ENCODE measurements at regions not wholly inside any gene's neighbourhood (a gene's known extent, or its start where the extent isn't known, plus 50 kb on each side); places are given as distances from the start of the nearest gene placed in this dataset.
"Not testable (repeated sequence)": the region's sequence is repeated elsewhere in the genome, so short reads cannot be mapped to it uniquely, and the experiment has no call there.

GRCh38 chr7:131935180-131935579, 378.8 kb upstream of the PODXL start:
- no peak for DNase-seq (ENCODE audit: low read depth)

GRCh38 chr7:131934452-131934851, 378.0 kb upstream of the PODXL start:
- DNase-seq (ENCODE audit: low read depth) = no peak

- no peak for DNase-seq (ENCODE audit: low read depth)
These were observed 377.4 kb upstream of the PODXL start for GRCh38 chr7:131933751-131934289.

DNA sequence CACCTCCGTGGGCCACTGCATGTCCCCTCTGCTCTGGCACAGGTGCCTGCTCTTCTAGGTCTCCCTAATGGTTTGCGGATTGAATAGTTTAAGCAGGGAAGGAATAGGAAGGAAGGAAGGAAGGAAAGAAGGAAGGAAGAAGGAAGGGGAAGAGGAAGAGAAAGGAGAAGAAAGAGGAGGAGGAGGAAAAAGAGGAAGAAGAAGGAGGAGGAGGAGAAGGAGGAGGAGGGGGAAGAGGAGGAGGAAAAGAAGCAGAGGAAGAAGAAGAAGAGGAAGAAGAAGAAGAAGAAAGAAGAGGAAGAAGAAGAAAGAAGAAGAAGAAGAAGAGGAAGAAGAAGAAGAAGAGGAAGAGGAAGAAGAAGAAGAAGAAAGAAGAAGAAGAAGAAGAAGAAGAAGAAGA, 376.8 kb upstream of the PODXL start:
- DNase-seq (ENCODE audit: low read depth) = not testable (repeated sequence)

DNA sequence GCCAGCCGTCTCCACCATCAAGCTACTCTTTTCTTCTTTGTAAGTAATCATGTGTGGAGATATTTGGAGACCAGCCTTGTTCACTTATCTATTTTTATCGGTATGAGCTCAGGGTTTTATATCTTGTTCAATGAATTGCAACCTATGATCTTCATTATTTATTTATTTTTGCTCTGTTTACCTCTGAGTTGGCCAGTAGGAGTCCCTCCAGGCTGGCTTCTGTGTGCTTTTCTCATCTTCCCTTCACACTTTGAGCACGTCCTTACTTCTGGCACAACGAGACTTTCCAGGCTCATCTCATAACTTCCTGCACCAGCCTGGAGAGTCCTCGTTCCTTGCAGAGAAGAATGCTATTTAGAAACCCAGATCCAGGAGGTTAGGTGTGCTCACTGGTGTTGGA, 375.8 kb upstream of the PODXL start:
- no peak for DNase-seq (ENCODE audit: low read depth)

GRCh38 chr7:131931370-131931769, 374.9 kb upstream of the PODXL start:
- no peak for DNase-seq (ENCODE audit: low read depth)

GRCh38 chr7:131929632-131930031, 373.2 kb upstream of the PODXL start:
- DNase-seq (ENCODE audit: low read depth) = no peak

DNA sequence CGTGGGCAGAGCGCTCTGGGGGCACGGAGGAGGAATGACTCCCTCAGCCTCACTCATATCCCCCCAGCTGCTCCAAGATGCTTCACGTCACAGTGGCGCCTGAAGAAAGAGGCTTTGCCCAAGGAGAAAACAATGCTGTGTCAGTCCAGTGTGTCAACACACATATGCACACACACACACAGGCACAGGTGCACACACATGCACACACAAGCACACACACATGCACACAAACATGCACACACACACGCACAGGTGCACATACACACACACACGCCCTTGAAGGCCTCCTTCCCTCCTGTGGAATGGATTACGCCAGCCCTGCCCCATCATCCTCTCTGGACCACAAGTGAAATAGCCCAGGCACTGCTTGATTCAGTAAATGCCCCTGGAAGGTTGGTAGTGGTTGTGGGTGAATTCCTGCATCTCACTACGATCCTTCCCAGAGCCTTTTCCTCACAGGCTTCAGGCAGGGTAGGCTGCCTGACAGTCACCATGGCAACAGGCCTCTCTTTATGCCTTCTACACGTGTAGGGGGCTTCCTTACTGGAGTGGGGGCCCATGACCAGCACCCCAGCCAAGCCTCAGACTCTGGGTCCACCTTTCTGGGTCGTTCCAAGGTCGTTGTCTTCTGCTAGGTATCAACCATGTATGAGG, 371.5 kb upstream of the PODXL start:
- no peak for DNase-seq (ENCODE audit: low read depth)

DNA sequence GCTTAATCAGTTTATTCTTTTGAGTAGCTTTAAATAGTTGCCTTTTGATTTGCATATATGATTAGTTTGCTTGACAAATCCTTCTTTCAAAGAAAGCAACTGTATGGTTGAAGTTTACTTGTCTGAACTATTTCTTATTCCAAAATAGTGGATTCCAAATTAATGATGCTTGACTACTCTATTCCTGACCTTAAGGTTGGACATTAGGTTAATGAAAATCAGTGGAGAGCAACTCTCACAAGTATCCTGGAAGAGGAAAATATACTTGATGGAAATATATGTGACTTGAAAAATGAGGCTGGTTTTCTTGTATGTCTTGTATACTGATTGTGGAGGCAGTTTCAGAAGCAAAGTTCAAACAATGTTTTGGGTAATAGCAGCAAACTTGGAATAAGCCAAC, 369.2 kb upstream of the PODXL start:
- DNase-seq (ENCODE audit: low read depth) = no peak

DNA sequence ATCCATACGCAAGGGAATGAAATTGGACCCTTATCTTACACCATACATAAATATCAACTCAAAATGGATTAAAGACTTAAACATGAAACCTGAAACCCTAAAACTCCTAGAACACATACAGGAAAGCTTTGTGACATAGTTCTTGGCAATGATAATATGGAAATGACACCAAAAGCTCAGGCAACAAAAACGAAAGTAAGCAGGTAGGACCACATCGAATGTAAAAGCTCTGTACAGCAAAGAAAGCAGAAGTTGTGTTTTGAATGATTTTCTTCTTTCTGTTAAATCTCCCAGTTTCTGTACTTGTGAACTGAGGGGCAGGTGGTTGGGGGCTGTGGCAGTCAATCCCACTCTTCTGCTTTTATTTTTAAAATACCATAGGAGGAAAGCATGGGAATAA, 368.4 kb upstream of the PODXL start:
- no peak for DNase-seq (ENCODE audit: low read depth)

GRCh38 chr7:131922948-131923347, 366.5 kb upstream of the PODXL start:
- DNase-seq (ENCODE audit: low read depth) = not testable (repeated sequence)

- no peak for DNase-seq (ENCODE audit: low read depth)
These were observed 364.6 kb upstream of the PODXL start for GRCh38 chr7:131921016-131921415.

- DNase-seq (ENCODE audit: low read depth) = no peak
These were observed 363.7 kb upstream of the PODXL start for GRCh38 chr7:131919920-131920709.

DNA sequence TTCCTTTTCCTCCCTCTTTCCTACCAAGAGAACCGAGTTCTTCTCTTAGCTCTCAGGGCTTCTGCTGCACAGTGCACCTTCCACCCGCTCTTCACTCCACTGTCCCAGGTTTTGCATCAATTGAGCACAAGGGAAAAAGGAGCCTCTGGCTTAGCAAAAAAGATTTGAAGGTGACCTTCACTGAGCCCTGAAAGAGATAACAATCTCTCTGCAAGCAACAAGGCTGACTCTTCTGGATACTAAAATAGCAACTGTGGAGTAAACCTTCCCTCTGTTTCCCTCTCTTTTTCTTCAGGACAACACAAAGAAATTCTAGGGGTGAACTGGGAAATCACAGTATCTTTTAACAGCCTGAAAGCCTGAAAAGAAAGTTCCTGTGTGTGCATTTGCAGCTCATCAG, 354.7 kb upstream of the PODXL start:
- no peak for DNase-seq (ENCODE audit: low read depth)

- DNase-seq (ENCODE audit: low read depth) = no peak
These were observed 352.8 kb upstream of the PODXL start for GRCh38 chr7:131909151-131909768.

- DNase-seq (ENCODE audit: low read depth) = no peak
These were observed 352.3 kb upstream of the PODXL start for GRCh38 chr7:131908714-131909113.

DNA sequence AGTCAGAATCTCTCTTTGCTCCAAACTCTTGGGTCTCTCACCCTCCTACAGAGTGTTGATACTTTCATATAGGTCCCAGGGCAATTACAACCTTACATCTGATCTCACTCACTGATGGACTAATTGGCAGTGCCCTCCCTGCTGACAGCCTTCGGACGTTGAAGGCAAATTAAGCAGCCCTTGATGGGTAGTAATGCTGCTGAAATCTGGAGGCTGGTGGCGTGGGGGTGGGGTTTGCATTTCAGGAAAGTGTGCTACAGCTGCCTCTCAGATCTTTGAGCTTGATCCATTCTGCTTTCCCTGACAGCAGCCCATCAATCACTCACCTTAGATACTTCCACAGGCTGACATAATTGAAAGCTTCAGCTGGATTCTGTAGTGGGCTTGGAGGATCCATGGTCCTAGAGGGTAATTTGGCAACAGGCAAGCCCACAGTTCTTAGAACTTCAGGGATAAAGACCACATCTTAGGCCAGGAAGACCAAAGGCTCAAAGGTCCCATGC, 349.1 kb upstream of the PODXL start:
- DNase-seq (ENCODE audit: low read depth) = no peak

GRCh38 chr7:131904760-131905327, 348.4 kb upstream of the PODXL start:
- no peak for DNase-seq (ENCODE audit: low read depth)

DNA sequence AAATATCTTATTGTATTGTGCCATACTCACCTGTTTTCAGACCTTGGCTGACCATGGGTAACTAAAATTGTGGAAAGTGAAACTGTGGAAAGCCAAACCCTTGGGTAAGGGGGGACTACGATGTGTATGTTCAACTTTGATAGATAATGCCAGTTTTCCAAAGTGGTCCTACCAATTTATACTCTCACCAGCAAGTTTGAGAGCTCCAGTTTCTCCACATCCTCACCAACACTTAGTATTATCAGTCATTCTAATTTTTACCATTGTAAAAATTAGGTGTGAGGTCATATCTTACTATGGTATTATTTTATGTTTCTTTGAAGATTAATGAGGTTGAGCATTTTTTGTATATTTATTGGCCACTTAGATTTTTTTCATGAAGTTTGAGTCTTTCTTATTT, 346.9 kb upstream of the PODXL start:
- DNase-seq (ENCODE audit: low read depth) = no peak

DNA sequence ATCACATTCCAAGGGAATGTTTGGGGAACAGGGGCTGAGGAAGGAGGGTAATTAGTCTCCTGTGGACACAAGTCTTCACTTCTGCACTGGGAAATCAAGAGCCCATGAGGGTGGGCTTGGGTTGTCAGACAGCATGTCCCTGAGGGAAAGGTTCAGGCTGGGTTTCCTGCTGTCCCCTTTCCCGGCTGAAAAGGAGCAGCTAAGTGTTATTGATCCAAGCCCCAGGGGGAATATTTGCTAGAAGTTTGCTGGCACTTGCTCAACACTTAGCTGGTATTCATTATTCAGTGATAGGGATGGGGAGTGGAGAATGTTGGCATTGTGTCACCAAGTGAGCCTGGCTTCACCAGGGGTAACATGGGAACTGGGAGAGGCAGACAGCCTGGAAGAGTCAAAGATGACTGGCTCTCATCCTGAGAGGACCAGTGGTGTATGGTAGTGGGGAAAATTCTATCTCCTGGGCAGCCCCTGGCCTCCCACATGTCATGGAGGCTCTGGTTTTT, 344.4 kb upstream of the PODXL start:
- DNase-seq (ENCODE audit: low read depth) = no peak

DNA sequence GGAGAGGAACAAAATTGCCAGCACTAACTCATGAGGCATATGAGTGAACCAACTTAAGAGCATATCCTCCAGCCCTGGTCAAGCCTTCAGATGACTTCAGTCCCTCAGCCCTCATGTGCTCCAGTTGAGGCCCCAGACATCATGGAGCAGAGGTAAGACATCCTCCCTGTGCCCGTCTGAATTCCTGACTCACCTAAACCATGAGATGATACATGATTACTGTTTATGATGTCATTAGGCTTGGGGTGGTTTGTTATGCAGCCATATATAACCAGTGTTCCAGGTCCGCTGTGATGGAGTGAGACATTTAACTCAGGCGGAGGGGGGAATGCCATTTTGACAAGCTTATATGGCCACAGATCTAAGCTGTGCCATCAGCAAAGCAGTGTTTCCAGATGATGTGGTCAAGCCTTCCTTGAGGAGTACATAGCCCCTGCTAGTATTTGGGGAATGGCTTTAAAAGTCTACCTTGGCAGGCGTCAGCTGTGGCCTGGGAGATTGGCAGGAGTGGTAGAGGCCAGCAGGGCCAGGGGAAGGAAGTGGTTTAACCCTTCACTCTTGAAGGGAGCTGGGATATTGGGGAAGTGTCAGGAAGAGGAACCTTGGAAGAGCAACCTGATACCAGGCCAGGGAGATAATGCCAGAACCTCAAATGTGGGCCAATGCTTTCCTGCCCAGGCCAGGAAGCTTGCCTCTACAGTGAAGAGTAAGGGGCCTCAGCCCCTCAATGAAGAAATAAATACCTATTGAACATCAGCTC, 343.0 kb upstream of the PODXL start:
- no peak for DNase-seq (ENCODE audit: low read depth)

- DNase-seq (ENCODE audit: low read depth) = peak; percentile 5
These were observed 342.0 kb upstream of the PODXL start for GRCh38 chr7:131898418-131898817.
